ACC112 (cell line): ENCODE measurements at regions not wholly inside any gene's neighbourhood (a gene's known extent, or its start where the extent isn't known, plus 50 kb on each side); places are given as distances from the start of the nearest gene placed in this dataset.
"Not testable (repeated sequence)": the region's sequence is repeated elsewhere in the genome, so short reads cannot be mapped to it uniquely, and the experiment has no call there.

Experiments used
- H2AFZ ChIP-seq: fragments of 200-600 bp; sonication (generic); one replicate; pipeline ENCODE4 v1.6.0; 2017; ENCODE audit warnings: antibody characterized with exemption, low read length; ENCODE audit not compliant: unreplicated experiment
- H3K27ac ChIP-seq: fragments of 200-600 bp; sonication (generic); 2 replicates; pipeline ENCODE4 v1.5.1; 2014; ENCODE audit warnings: low read depth, mild to moderate bottlenecking, antibody characterized with exemption, low read length, moderate library complexity
- H3K27me3 ChIP-seq: fragments of 200-600 bp; sonication (generic); 2 replicates; pipeline ENCODE4 v1.6.1; 2014; ENCODE audit warnings: mild to moderate bottlenecking, antibody characterized with exemption, low read length, moderate library complexity, mixed read lengths; ENCODE audit not compliant: insufficient read depth
- H3K36me3 ChIP-seq: fragments of 200-600 bp; sonication (generic); 2 replicates; pipeline ENCODE4 v1.6.1; 2016; ENCODE audit warnings: mild to moderate bottlenecking, antibody characterized with exemption, low read length, moderate library complexity, mixed read lengths; ENCODE audit not compliant: insufficient read depth
- H3K4me1 ChIP-seq: fragments of 200-600 bp; sonication (generic); one replicate; pipeline ENCODE4 v1.6.1; 2016; ENCODE audit warnings: low read length, mixed read lengths; ENCODE audit not compliant: insufficient read depth, unreplicated experiment, control insufficient read depth
- H3K4me3 ChIP-seq: fragments of 200-600 bp; sonication (generic); 2 replicates; pipeline ENCODE4 v1.5.1; 2014; ENCODE audit warnings: mild to moderate bottlenecking, low read depth, low read length
- H3K79me2 ChIP-seq: fragments of 200-600 bp; sonication (generic); one replicate; pipeline ENCODE4 v1.6.0; 2016; ENCODE audit warnings: low read length; ENCODE audit not compliant: control insufficient read depth, unreplicated experiment, insufficient read depth

GRCh38 chr6:112503091-112503596, 156.0 kb downstream of the RFPL4B start:
- H2AFZ ChIP-seq = peak overlapping the region; percentile 79
- H3K27me3 ChIP-seq = no peaks in the 10 kb centered on the region
- H3K4me1 ChIP-seq = peaks cover 10% of the 10 kb centered on the region
- H3K27ac ChIP-seq = no peak overlapping the region
- H3K79me2 ChIP-seq = no peaks in the 10 kb centered on the region
- H3K4me3 ChIP-seq = peak overlapping the region; percentile 11; the same call in 1 of the 2 replicates
- H3K36me3 ChIP-seq = no peaks in the 10 kb centered on the region

GRCh38 chr6:112504621-112505020, 157.5 kb downstream of the RFPL4B start:
- H3K36me3 ChIP-seq = no peaks in the 10 kb centered on the region
- no peaks in the 10 kb centered on the region for H3K79me2 ChIP-seq
- no peak overlapping the region for H2AFZ ChIP-seq
- H3K27ac ChIP-seq = no peak overlapping the region
- H3K4me1 ChIP-seq = peaks cover 10% of the 10 kb centered on the region
- no peaks in the 10 kb centered on the region for H3K27me3 ChIP-seq
- H3K4me3 ChIP-seq = no peak overlapping the region

GRCh38 chr6:112511441-112511840, 164.3 kb downstream of the RFPL4B start:
- H3K4me1 ChIP-seq = no peaks in the 10 kb centered on the region
- no peaks in the 10 kb centered on the region for H3K27me3 ChIP-seq
- H3K27ac ChIP-seq = no peak overlapping the region
- H2AFZ ChIP-seq = no peak overlapping the region
- no peak overlapping the region for H3K4me3 ChIP-seq
- no peaks in the 10 kb centered on the region for H3K36me3 ChIP-seq
- no peaks in the 10 kb centered on the region for H3K79me2 ChIP-seq

GRCh38 chr6:112513175-112513574, 166.0 kb downstream of the RFPL4B start:
- Histone ChIP-seq H3K4me1 (no peaks in the 10 kb centered on the region), H2AFZ (no peak overlapping the region), H3K79me2 (no peaks in the 10 kb centered on the region), H3K4me3 (no peak overlapping the region), H3K36me3 (no peaks in the 10 kb centered on the region), H3K27ac (no peak overlapping the region), H3K27me3 (no peaks in the 10 kb centered on the region)

DNA sequence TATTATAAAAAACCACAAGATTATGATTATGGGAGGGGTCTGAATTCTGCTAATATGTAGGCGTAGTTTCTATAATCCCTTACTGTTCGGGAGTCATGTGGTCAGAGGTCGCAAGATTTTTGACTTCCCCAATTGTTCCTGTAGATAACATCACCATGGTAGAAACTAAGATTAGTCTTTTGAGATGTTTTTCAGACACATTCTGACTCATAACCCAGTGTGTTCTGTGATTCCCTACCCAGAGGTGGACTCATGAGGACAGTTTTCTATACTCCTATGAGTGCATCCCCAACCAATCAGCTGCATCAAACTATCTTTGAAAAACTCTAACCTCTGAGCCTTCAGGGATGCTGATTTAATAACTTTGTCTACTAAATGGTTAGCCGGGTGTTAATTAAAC, 175.5 kb downstream of the RFPL4B start:
- Histone ChIP-seq H2AFZ (no peak overlapping the region), H3K79me2 (no peaks in the 10 kb centered on the region), H3K4me3 (no peak overlapping the region), H3K27me3 (no peaks in the 10 kb centered on the region), H3K36me3 (no peaks in the 10 kb centered on the region), H3K4me1 (no peaks in the 10 kb centered on the region), H3K27ac (no peak overlapping the region)

DNA sequence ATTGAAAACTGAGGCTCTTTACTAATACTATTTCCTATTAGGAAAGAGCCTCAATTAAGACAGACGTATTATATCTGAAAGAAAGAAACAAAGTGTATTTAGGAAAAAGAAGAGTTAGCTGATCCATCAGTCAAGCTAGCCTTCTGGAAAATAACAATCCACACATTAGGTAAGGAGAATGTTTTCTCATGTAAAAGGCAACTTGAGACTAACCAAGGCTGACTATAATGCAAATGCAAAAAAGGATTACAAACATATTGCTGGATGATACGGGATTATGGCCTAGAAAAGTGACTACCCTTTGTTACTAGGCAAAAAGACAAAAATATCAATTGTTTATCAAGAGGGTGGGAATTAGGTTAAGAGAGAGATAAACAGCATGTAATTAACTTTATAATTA, 176.9 kb downstream of the RFPL4B start:
- Histone ChIP-seq H3K27ac (no peak overlapping the region), H3K79me2 (no peaks in the 10 kb centered on the region), H2AFZ (no peak overlapping the region), H3K36me3 (no peaks in the 10 kb centered on the region), H3K27me3 (no peaks in the 10 kb centered on the region), H3K4me3 (no peak overlapping the region), H3K4me1 (no peaks in the 10 kb centered on the region)

GRCh38 chr6:112525749-112526148, 178.6 kb downstream of the RFPL4B start:
- Histone ChIP-seq H3K4me1 (no peaks in the 10 kb centered on the region), H3K79me2 (no peaks in the 10 kb centered on the region), H2AFZ (no peak overlapping the region), H3K4me3 (no peak overlapping the region), H3K36me3 (no peaks in the 10 kb centered on the region), H3K27ac (no peak overlapping the region), H3K27me3 (no peaks in the 10 kb centered on the region)

DNA sequence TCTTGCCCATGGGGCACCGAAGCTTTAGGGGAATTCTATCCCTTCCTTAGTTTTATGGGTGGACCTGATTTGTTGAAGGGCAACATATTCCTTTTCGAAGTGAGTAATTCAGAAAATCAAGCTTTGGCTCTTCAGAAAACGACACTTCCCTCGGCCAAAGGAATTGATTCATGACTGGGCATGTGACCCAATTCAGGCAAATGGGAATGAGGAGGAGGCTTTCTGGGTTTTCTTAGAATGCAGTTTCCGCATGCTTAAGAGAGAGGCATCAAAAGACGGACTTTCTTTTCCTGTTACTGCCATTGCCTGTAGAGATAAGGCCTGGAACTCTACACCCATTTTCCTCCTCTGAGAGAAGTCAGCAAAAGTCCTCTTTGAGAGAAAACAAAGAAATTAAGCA, 179.5 kb downstream of the RFPL4B start:
- no peak overlapping the region for H2AFZ ChIP-seq
- no peaks in the 10 kb centered on the region for H3K36me3 ChIP-seq
- H3K27me3 ChIP-seq = no peaks in the 10 kb centered on the region

GRCh38 chr6:112528306-112528705, 181.2 kb downstream of the RFPL4B start:
- H3K36me3 ChIP-seq, H3K27ac ChIP-seq: not testable (repeated sequence)

More for the DNA sequence above, 179.5 kb downstream of the RFPL4B start:
- Histone ChIP-seq H3K79me2 (no peaks in the 10 kb centered on the region), H3K27ac (no peak overlapping the region), H3K4me1 (no peaks in the 10 kb centered on the region), H3K4me3 (no peak overlapping the region)

DNA sequence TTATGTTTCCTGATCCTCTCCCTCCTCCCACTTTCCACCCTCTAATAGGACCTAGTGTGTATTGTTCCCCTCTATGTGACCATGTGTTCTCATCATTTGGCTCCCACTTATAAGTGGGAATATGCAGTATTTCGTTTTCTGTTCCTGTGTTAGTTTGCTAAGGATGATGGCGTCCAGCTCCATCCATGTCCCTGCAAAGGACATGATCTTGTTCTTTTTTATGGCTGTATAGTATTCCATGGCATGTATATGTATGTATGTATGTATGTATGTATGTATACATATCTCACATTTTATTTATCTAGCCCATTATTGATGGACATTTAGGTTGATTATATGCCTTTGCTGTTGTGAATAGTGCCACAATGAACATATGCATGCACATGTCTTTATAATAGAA, 188.7 kb downstream of the RFPL4B start:
- no peaks in the 10 kb centered on the region for H3K27me3 ChIP-seq
- H2AFZ ChIP-seq = no peak overlapping the region
- H3K36me3 ChIP-seq = no peaks in the 10 kb centered on the region
- no peaks in the 10 kb centered on the region for H3K79me2 ChIP-seq
- no peaks in the 10 kb centered on the region for H3K4me1 ChIP-seq
- H3K27ac ChIP-seq = no peak overlapping the region
- H3K4me3 ChIP-seq = no peak overlapping the region

More at GRCh38 chr6:112528306-112528705, 181.2 kb downstream of the RFPL4B start:
- not testable (repeated sequence) for H3K4me3 ChIP-seq, H3K4me1 ChIP-seq, H2AFZ ChIP-seq, H3K79me2 ChIP-seq, H3K27me3 ChIP-seq

- no peaks in the 10 kb centered on the region for H3K4me1 ChIP-seq
- H3K27me3 ChIP-seq = no peaks in the 10 kb centered on the region
- H3K4me3 ChIP-seq = no peak overlapping the region
- no peaks in the 10 kb centered on the region for H3K79me2 ChIP-seq
- no peak overlapping the region for H2AFZ ChIP-seq
- no peak overlapping the region for H3K27ac ChIP-seq
- no peaks in the 10 kb centered on the region for H3K36me3 ChIP-seq
Measured at GRCh38 chr6:112539355-112539754, 192.2 kb downstream of the RFPL4B start.
